GM19395 (cell line): ENCODE measurements at regions not wholly inside any gene's neighbourhood (a gene's known extent, or its start where the extent isn't known, plus 50 kb on each side); places are given as distances from the start of the nearest gene placed in this dataset.

Experiments used
- ATAC-seq: cut with Tn5 transposase; IDR thresholded peaks from one replicate; pipeline ENCODE4 v1.9.1; 2021; ENCODE audit warnings: mild to moderate bottlenecking, moderate library complexity; ENCODE audit not compliant: unreplicated experiment

GRCh38 chr2:49265471-49265870 is 111.2 kb upstream of the FSHR start:
- no peak for ATAC-seq

- ATAC-seq = no peak
These were observed 108.7 kb upstream of the FSHR start for GRCh38 chr2:49262801-49263560.

- no peak for ATAC-seq
These were observed 107.5 kb upstream of the FSHR start for GRCh38 chr2:49261781-49262180.

GRCh38 chr2:49260979-49261538 is 106.7 kb upstream of the FSHR start:
- no peak for ATAC-seq

GRCh38 chr2:49259926-49260325 is 105.6 kb upstream of the FSHR start:
- ATAC-seq = no peak

GRCh38 chr2:49255409-49255971 is 101.2 kb upstream of the FSHR start:
- no peak for ATAC-seq

- no peak for ATAC-seq
These were observed 100.1 kb upstream of the FSHR start for GRCh38 chr2:49254401-49254800.

GRCh38 chr2:49251766-49252165 is 97.5 kb upstream of the FSHR start:
- no peak for ATAC-seq

- no peak for ATAC-seq
These were observed 96.9 kb upstream of the FSHR start for GRCh38 chr2:49251251-49251650.

- ATAC-seq = no peak
These were observed 94.2 kb upstream of the FSHR start for GRCh38 chr2:49248506-49248905.

GRCh38 chr2:49241991-49242390 is 87.7 kb upstream of the FSHR start:
- no peak for ATAC-seq

GRCh38 chr2:49241501-49241900 is 87.2 kb upstream of the FSHR start:
- no peak for ATAC-seq

GRCh38 chr2:49240608-49241007 is 86.3 kb upstream of the FSHR start:
- ATAC-seq = no peak

- ATAC-seq = no peak
These were observed 84.3 kb upstream of the FSHR start for GRCh38 chr2:49238604-49238960.

GRCh38 chr2:49237867-49238603 is 83.7 kb upstream of the FSHR start:
- no peak for ATAC-seq

- ATAC-seq = no peak
These were observed 82.0 kb upstream of the FSHR start for GRCh38 chr2:49236316-49236715.

GRCh38 chr2:49226360-49226759 is 72.0 kb upstream of the FSHR start:
- no peak for ATAC-seq

GRCh38 chr2:49225126-49225525 is 70.8 kb upstream of the FSHR start:
- no peak for ATAC-seq

GRCh38 chr2:49224426-49225010 is 70.2 kb upstream of the FSHR start:
- no peak for ATAC-seq

- ATAC-seq = no peak
These were observed 68.7 kb upstream of the FSHR start for GRCh38 chr2:49222975-49223528.

GRCh38 chr2:49219741-49220140 is 65.4 kb upstream of the FSHR start:
- no peak for ATAC-seq
